ENCODE measurements at regions not wholly inside any gene's neighbourhood (a gene's known extent, or its start where the extent isn't known, plus 50 kb on each side); places are given as distances from the start of the nearest gene placed in this dataset.

GRCh38 chr2:6078414-6078813, 386.2 kb downstream of the SOX11 start:
- H3K27me3 ChIP-seq (replicated peaks in 1 of 2; ENCODE audit: control insufficient read depth in 2 of 2, extremely low read depth in 1 of 2, insufficient read depth in 2 of 2, low read length in 1 of 2), result no peaks in the 10 kb centered on the region
- no peak overlapping the region for H3K4me3 ChIP-seq (ENCODE audit: control insufficient read depth in 1 of 2, extremely low read depth in 1 of 2, low read length in 1 of 2)
- POLR2A ChIA-PET, result interaction anchor here in 1 of 2 donors (0.6 kb wide), 1 partner anchor 25 kb away, joined by 4 read pairs; no protein-coding TSS in a partner anchor
- no CpG with 5 or more reads among the region's 3 CpGs for WGBS (ENCODE audit: insufficient coverage)
- H3K36me3 ChIP-seq (ENCODE audit: control insufficient read depth in 2 of 2, extremely low read depth in 1 of 2, insufficient read depth in 1 of 2, low read length in 1 of 2), result no peaks in the 10 kb centered on the region
- no peaks in the 10 kb centered on the region for H3K4me1 ChIP-seq (ENCODE audit: control insufficient read depth in 1 of 2, extremely low read depth in 1 of 2, insufficient read depth in 2 of 2, low read length in 2 of 2)
- Mint-ChIP-seq H3K4me3 (no peak overlapping the region), H3K27ac (no peak overlapping the region), H3K9me3 (peaks cover 0 to 3% (median 0%) of the 10 kb centered on the region in 3 donors), H3K36me3 (no peaks in the 10 kb centered on the region), H3K27me3 (no peaks in the 10 kb centered on the region), H3K4me1 (no peaks in the 10 kb centered on the region)
- H3K27ac ChIP-seq (ENCODE audit: low read length), result no peak overlapping the region
- CTCF ChIA-PET, result no interaction called here
- no peaks in the 10 kb centered on the region for H3K9me3 ChIP-seq
- no peak for ATAC-seq (replicated peaks in 1 of 4)
- no peak for DNase-seq

- H3K9me3 Mint-ChIP-seq, result peaks cover 0 to 3% (median 0%) of the 10 kb centered on the region in 3 donors
- no peak overlapping the region for H3K27ac ChIP-seq (ENCODE audit: low read length)
- H3K9me3 ChIP-seq, result no peaks in the 10 kb centered on the region
- WGBS (ENCODE audit: insufficient coverage), result 60% methylated on average over 1 of the region's 5 CpGs
- no peak for DNase-seq
- H3K27me3 Mint-ChIP-seq, result no peaks in the 10 kb centered on the region
- H3K27me3 ChIP-seq (replicated peaks in 1 of 2; ENCODE audit: control insufficient read depth in 2 of 2, extremely low read depth in 1 of 2, insufficient read depth in 2 of 2, low read length in 1 of 2), result no peaks in the 10 kb centered on the region
- no peaks in the 10 kb centered on the region for H3K4me1 Mint-ChIP-seq
- H3K4me1 ChIP-seq (ENCODE audit: control insufficient read depth in 1 of 2, extremely low read depth in 1 of 2, insufficient read depth in 2 of 2, low read length in 2 of 2), result no peaks in the 10 kb centered on the region
- no peaks in the 10 kb centered on the region for H3K36me3 Mint-ChIP-seq
- no peak overlapping the region for H3K4me3 Mint-ChIP-seq
- no peak overlapping the region for H3K4me3 ChIP-seq (ENCODE audit: control insufficient read depth in 1 of 2, extremely low read depth in 1 of 2, low read length in 1 of 2)
- H3K27ac Mint-ChIP-seq, result no peak overlapping the region
- no peak for ATAC-seq (replicated peaks in 1 of 4)
- POLR2A ChIA-PET, result no interaction called here
- CTCF ChIA-PET, result no interaction called here
- no peaks in the 10 kb centered on the region for H3K36me3 ChIP-seq (ENCODE audit: control insufficient read depth in 2 of 2, extremely low read depth in 1 of 2, insufficient read depth in 1 of 2, low read length in 1 of 2)
Observed at GRCh38 chr2:6079405-6079804, 387.2 kb downstream of the SOX11 start.

- Mint-ChIP-seq H3K4me1 (no peaks in the 10 kb centered on the region), H3K27ac (no peak overlapping the region), H3K9me3 (peaks cover 0 to 3% (median 0%) of the 10 kb centered on the region in 3 donors), H3K4me3 (no peak overlapping the region), H3K36me3 (no peaks in the 10 kb centered on the region), H3K27me3 (no peaks in the 10 kb centered on the region)
- ATAC-seq (replicated peaks in 1 of 4), result no peak
- H3K36me3 ChIP-seq (ENCODE audit: control insufficient read depth in 2 of 2, extremely low read depth in 1 of 2, insufficient read depth in 1 of 2, low read length in 1 of 2), result no peaks in the 10 kb centered on the region
- H3K27ac ChIP-seq (ENCODE audit: low read length), result no peak overlapping the region
- ChIA-PET CTCF (no interaction called here), POLR2A (no interaction called here)
- peaks cover 0 to 2% of the 10 kb centered on the region in 2 experiments for H3K27me3 ChIP-seq (replicated peaks in 1 of 2; ENCODE audit: control insufficient read depth in 2 of 2, extremely low read depth in 1 of 2, insufficient read depth in 2 of 2, low read length in 1 of 2)
- no peak for DNase-seq
- WGBS (ENCODE audit: insufficient coverage), result 79% methylated on average over 12 of the region's 22 CpGs
- no peak overlapping the region for H3K4me3 ChIP-seq (ENCODE audit: control insufficient read depth in 1 of 2, extremely low read depth in 1 of 2, low read length in 1 of 2)
- H3K4me1 ChIP-seq (ENCODE audit: control insufficient read depth in 1 of 2, extremely low read depth in 1 of 2, insufficient read depth in 2 of 2, low read length in 2 of 2), result no peaks in the 10 kb centered on the region
- no peaks in the 10 kb centered on the region for H3K9me3 ChIP-seq
Observed at GRCh38 chr2:6080932-6081753, 389.0 kb downstream of the SOX11 start.

GRCh38 chr2:6081955-6082624, 389.9 kb downstream of the SOX11 start:
- no peaks in the 10 kb centered on the region for H3K27me3 Mint-ChIP-seq
- no peak overlapping the region for H3K4me3 Mint-ChIP-seq
- ATAC-seq (replicated peaks in 1 of 4) (no peak), DNase-seq (no peak)
- no peak overlapping the region for H3K4me3 ChIP-seq (ENCODE audit: control insufficient read depth in 1 of 2, extremely low read depth in 1 of 2, low read length in 1 of 2)
- H3K4me1 ChIP-seq (ENCODE audit: control insufficient read depth in 1 of 2, extremely low read depth in 1 of 2, insufficient read depth in 2 of 2, low read length in 2 of 2), result no peaks in the 10 kb centered on the region
- ChIA-PET POLR2A (no interaction called here), CTCF (no interaction called here)
- H3K36me3 ChIP-seq (ENCODE audit: control insufficient read depth in 2 of 2, extremely low read depth in 1 of 2, insufficient read depth in 1 of 2, low read length in 1 of 2), result no peaks in the 10 kb centered on the region
- no peak overlapping the region for H3K27ac Mint-ChIP-seq
- no peak overlapping the region for H3K27ac ChIP-seq (ENCODE audit: low read length)
- H3K9me3 Mint-ChIP-seq, result peaks cover 0 to 6% (median 1%) of the 10 kb centered on the region in 3 donors
- H3K4me1 Mint-ChIP-seq, result no peaks in the 10 kb centered on the region
- WGBS (ENCODE audit: insufficient coverage), result 78% methylated on average over 2 of the region's 5 CpGs
- H3K36me3 Mint-ChIP-seq, result no peaks in the 10 kb centered on the region
- no peaks in the 10 kb centered on the region for H3K9me3 ChIP-seq
- peaks cover 0 to 2% of the 10 kb centered on the region in 2 experiments for H3K27me3 ChIP-seq (replicated peaks in 1 of 2; ENCODE audit: control insufficient read depth in 2 of 2, extremely low read depth in 1 of 2, insufficient read depth in 2 of 2, low read length in 1 of 2)

- ATAC-seq (replicated peaks in 1 of 4) (no peak), DNase-seq (no peak)
- H3K27ac ChIP-seq (ENCODE audit: low read length), result no peak overlapping the region
- ChIA-PET CTCF (no interaction called here), POLR2A (no interaction called here)
- Mint-ChIP-seq H3K4me3 (no peak overlapping the region), H3K27me3 (no peaks in the 10 kb centered on the region), H3K36me3 (no peaks in the 10 kb centered on the region), H3K4me1 (no peaks in the 10 kb centered on the region), H3K27ac (no peak overlapping the region), H3K9me3 (peaks cover 0 to 6% (median 2%) of the 10 kb centered on the region in 3 donors)
- H3K4me3 ChIP-seq (ENCODE audit: control insufficient read depth in 1 of 2, extremely low read depth in 1 of 2, low read length in 1 of 2), result no peak overlapping the region
- no peaks in the 10 kb centered on the region for H3K36me3 ChIP-seq (ENCODE audit: control insufficient read depth in 2 of 2, extremely low read depth in 1 of 2, insufficient read depth in 1 of 2, low read length in 1 of 2)
- H3K27me3 ChIP-seq (replicated peaks in 1 of 2; ENCODE audit: control insufficient read depth in 2 of 2, extremely low read depth in 1 of 2, insufficient read depth in 2 of 2, low read length in 1 of 2), result peaks cover 0 to 2% of the 10 kb centered on the region in 2 experiments
- no peaks in the 10 kb centered on the region for H3K4me1 ChIP-seq (ENCODE audit: control insufficient read depth in 1 of 2, extremely low read depth in 1 of 2, insufficient read depth in 2 of 2, low read length in 2 of 2)
- H3K9me3 ChIP-seq, result no peaks in the 10 kb centered on the region
Observed at GRCh38 chr2:6082625-6083018, 390.4 kb downstream of the SOX11 start.

GRCh38 chr2:6083136-6083535, 391.0 kb downstream of the SOX11 start:
- H3K4me3 ChIP-seq (ENCODE audit: control insufficient read depth in 1 of 2, extremely low read depth in 1 of 2, low read length in 1 of 2), result no peak overlapping the region
- no peaks in the 10 kb centered on the region for H3K4me1 Mint-ChIP-seq
- no peak overlapping the region for H3K4me3 Mint-ChIP-seq
- DNase-seq (no peak), ATAC-seq (replicated peaks in 1 of 4) (no peak)
- H3K4me1 ChIP-seq (ENCODE audit: control insufficient read depth in 1 of 2, extremely low read depth in 1 of 2, insufficient read depth in 2 of 2, low read length in 2 of 2), result no peaks in the 10 kb centered on the region
- H3K27me3 Mint-ChIP-seq, result no peaks in the 10 kb centered on the region
- CTCF ChIA-PET, result no interaction called here
- peaks cover 0 to 2% of the 10 kb centered on the region in 2 experiments for H3K27me3 ChIP-seq (replicated peaks in 1 of 2; ENCODE audit: control insufficient read depth in 2 of 2, extremely low read depth in 1 of 2, insufficient read depth in 2 of 2, low read length in 1 of 2)
- no peaks in the 10 kb centered on the region for H3K36me3 ChIP-seq (ENCODE audit: control insufficient read depth in 2 of 2, extremely low read depth in 1 of 2, insufficient read depth in 1 of 2, low read length in 1 of 2)
- POLR2A ChIA-PET, result no interaction called here
- no peak overlapping the region for H3K27ac Mint-ChIP-seq
- H3K27ac ChIP-seq (ENCODE audit: low read length), result no peak overlapping the region
- no CpG with 5 or more reads among the region's 2 CpGs for WGBS (ENCODE audit: insufficient coverage)
- H3K36me3 Mint-ChIP-seq, result no peaks in the 10 kb centered on the region
- no peaks in the 10 kb centered on the region for H3K9me3 ChIP-seq
- peaks cover 0 to 6% (median 2%) of the 10 kb centered on the region in 3 donors for H3K9me3 Mint-ChIP-seq
